Sigmoid colon (tissue), 4 donors: ENCODE measurements at regions not wholly inside any gene's neighbourhood (a gene's known extent, or its start where the extent isn't known, plus 50 kb on each side); places are given as distances from the start of the nearest gene placed in this dataset.

ENCODE experiments used
- EP300 ChIP-seq, 4 donors: sonication (generic); formaldehyde crosslinking; IDR thresholded peaks; one replicate each; pipeline ENCODE4 v1.6.1; 2017; ENCODE audit warnings: antibody characterized with exemption in 4 of 4
- POLR2A ChIP-seq, 2 donors: fragments of 450-650 bp; IDR thresholded peaks; one replicate each; pipeline ENCODE4 v1.6.1; 2016; ENCODE audit warnings: antibody characterized with exemption in 2 of 2, mild to moderate bottlenecking in 2 of 2, moderate library complexity in 2 of 2
- POLR2AphosphoS5 ChIP-seq, 4 donors: sonication (generic); formaldehyde crosslinking; IDR thresholded peaks; one replicate each; pipeline ENCODE4 v1.6.1; 2017; ENCODE audit warnings: antibody characterized with exemption in 4 of 4
- TF ChIP-seq, protein P1 (sequence below), 4 experiments: fragments of 450-650 bp in 3 of 4; fragments of 200-600 bp in 1 of 4; IDR thresholded peaks; one replicate each; pipeline ENCODE4 v1.5.1; 2016 to 2019; ENCODE audit warnings: antibody characterized with exemption in 4 of 4, mild to moderate bottlenecking in 3 of 4, moderate library complexity in 2 of 4

DNA sequence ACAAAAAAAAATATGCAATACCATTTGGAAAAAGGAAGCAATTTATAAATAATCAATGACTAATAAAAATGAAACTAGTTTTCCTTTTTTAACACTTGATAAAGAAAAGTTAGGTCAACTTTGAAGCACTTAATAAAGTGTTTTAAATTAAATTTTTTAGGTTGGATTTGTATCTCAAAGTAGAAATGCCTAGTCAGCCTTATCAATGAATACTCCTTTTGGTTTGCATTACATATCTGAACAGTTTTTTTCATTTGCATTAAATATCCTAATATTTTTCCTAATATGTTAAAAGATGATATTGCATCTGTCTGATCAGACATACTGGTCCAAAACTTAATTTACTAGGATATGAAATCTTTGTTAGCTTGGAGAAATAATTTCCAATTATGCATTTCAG lies 155.8 kb upstream of the ZFP42 start:
- TF ChIP-seq, protein P1, sequence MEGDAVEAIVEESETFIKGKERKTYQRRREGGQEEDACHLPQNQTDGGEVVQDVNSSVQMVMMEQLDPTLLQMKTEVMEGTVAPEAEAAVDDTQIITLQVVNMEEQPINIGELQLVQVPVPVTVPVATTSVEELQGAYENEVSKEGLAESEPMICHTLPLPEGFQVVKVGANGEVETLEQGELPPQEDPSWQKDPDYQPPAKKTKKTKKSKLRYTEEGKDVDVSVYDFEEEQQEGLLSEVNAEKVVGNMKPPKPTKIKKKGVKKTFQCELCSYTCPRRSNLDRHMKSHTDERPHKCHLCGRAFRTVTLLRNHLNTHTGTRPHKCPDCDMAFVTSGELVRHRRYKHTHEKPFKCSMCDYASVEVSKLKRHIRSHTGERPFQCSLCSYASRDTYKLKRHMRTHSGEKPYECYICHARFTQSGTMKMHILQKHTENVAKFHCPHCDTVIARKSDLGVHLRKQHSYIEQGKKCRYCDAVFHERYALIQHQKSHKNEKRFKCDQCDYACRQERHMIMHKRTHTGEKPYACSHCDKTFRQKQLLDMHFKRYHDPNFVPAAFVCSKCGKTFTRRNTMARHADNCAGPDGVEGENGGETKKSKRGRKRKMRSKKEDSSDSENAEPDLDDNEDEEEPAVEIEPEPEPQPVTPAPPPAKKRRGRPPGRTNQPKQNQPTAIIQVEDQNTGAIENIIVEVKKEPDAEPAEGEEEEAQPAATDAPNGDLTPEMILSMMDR (IDR thresholded peaks at IDR 0.05) = no peak
- no peak for TF ChIP-seq POLR2AphosphoS5 (IDR thresholded peaks at IDR 0.05)
- TF ChIP-seq POLR2A (IDR thresholded peaks at IDR 0.05) = no peak
- no peak for TF ChIP-seq EP300 (IDR thresholded peaks at IDR 0.05)
